ENCODE measurements at regions not wholly inside any gene's neighbourhood (a gene's known extent, or its start where the extent isn't known, plus 50 kb on each side); places are given as distances from the start of the nearest gene placed in this dataset.

DNA sequence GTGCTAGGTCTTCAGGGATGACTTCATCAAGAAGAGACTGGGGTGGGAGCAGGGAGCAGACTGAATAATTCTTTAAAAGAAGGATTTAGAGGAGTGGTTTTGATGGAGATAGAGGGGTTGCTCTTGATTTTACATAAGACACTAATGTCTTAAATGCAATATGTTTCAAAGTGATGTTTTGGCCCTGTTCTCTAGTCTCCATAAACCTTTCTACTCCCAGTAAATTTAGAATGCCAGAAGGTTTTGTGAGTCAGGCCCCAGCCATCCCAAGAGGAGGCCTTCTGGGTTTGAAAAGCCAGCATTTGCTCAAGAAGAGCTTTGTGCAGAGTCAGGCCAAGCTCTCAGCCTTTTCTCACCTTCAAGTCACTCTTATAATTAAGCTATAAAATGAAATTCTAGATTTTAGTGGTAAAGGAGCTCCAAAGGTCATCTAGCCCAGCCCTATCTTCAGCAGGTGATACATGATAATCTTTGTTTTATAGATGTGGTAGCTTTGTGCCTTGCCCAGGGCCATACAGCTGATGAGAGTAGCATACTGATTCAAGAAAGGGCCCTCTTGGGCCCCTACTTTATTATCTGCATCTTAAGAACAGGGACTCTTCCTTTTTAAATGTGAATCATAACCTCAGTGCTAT is 122.8 kb upstream of the MTNR1B start:
- no peak for ATAC-seq (ENCODE audit: insufficient read depth, low FRiP score)
- Histone ChIP-seq H3K4me3 (no peak overlapping the region), H3K27me3 (ENCODE audit: control insufficient read depth in 3 of 3, insufficient read depth in 3 of 3, low read length in 2 of 3) (no peaks in the 10 kb centered on the region), H3K36me3 (ENCODE audit: control insufficient read depth in 4 of 4, insufficient read depth in 4 of 4, low read length in 4 of 4) (peaks cover 0 to 26% (median 12%) of the 10 kb centered on the region in 4 donors), H3K9ac (ENCODE audit: insufficient read depth in 1 of 2, low read length in 2 of 2) (no peak overlapping the region), H3K9me3 (ENCODE audit: control insufficient read depth in 4 of 4, insufficient read depth in 3 of 4, low read length in 3 of 4) (peaks cover 0 to 2% (median 0%) of the 10 kb centered on the region in 4 donors), H3K27ac (ENCODE audit: low read depth in 1 of 2, low read length in 1 of 2) (no peak overlapping the region), H3K4me1 (ENCODE audit: control insufficient read depth in 5 of 5, insufficient read depth in 5 of 5, low read length in 5 of 5) (peaks cover 0 to 3% (median 0%) of the 10 kb centered on the region in 5 donors)
- no peak for DNase-seq
- TF ChIP-seq, protein P1, sequence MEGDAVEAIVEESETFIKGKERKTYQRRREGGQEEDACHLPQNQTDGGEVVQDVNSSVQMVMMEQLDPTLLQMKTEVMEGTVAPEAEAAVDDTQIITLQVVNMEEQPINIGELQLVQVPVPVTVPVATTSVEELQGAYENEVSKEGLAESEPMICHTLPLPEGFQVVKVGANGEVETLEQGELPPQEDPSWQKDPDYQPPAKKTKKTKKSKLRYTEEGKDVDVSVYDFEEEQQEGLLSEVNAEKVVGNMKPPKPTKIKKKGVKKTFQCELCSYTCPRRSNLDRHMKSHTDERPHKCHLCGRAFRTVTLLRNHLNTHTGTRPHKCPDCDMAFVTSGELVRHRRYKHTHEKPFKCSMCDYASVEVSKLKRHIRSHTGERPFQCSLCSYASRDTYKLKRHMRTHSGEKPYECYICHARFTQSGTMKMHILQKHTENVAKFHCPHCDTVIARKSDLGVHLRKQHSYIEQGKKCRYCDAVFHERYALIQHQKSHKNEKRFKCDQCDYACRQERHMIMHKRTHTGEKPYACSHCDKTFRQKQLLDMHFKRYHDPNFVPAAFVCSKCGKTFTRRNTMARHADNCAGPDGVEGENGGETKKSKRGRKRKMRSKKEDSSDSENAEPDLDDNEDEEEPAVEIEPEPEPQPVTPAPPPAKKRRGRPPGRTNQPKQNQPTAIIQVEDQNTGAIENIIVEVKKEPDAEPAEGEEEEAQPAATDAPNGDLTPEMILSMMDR (IDR thresholded peaks at IDR 0.05; ENCODE audit: control extremely low read depth, extremely low read depth) = no peak

DNA sequence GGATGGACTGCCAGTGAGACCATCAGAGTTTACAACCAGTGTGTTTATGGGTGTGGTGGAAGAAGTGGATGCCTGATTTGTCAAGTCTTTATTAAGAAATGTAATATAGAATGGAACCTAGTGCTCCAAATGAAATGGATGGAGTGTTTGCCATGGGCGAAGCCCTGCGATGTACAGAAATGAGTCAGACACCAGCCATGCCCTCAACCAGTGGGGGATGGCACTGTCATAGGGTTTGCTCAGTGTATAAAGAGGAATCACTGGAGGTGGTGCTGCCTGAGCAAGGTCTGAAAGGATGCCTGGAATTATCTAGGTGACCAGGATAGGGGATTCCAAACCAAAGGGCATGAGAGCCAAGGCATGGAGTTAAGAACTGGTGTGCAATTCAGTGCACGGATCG is 120.9 kb upstream of the MTNR1B start:
- ATAC-seq (ENCODE audit: insufficient read depth, low FRiP score) (no peak), DNase-seq (no peak)
- Histone ChIP-seq H3K4me3 (no peak overlapping the region), H3K9me3 (ENCODE audit: control insufficient read depth in 4 of 4, insufficient read depth in 3 of 4, low read length in 3 of 4) (peaks cover 0 to 2% (median 0%) of the 10 kb centered on the region in 4 donors), H3K9ac (ENCODE audit: insufficient read depth in 1 of 2, low read length in 2 of 2) (no peak overlapping the region), H3K27ac (ENCODE audit: low read depth in 1 of 2, low read length in 1 of 2) (no peak overlapping the region), H3K36me3 (ENCODE audit: control insufficient read depth in 4 of 4, insufficient read depth in 4 of 4, low read length in 4 of 4) (peaks cover 0 to 24% (median 7%) of the 10 kb centered on the region in 4 donors), H3K27me3 (ENCODE audit: control insufficient read depth in 3 of 3, insufficient read depth in 3 of 3, low read length in 2 of 3) (no peaks in the 10 kb centered on the region), H3K4me1 (ENCODE audit: control insufficient read depth in 5 of 5, insufficient read depth in 5 of 5, low read length in 5 of 5) (peaks cover 0 to 10% (median 0%) of the 10 kb centered on the region in 5 donors)
- TF ChIP-seq, protein P1 (IDR thresholded peaks at IDR 0.05; ENCODE audit: control extremely low read depth, extremely low read depth) = no peak
- WGBS, 2 donors = 94 to 97% methylated on average over 4 of the region's 4 CpGs

DNA sequence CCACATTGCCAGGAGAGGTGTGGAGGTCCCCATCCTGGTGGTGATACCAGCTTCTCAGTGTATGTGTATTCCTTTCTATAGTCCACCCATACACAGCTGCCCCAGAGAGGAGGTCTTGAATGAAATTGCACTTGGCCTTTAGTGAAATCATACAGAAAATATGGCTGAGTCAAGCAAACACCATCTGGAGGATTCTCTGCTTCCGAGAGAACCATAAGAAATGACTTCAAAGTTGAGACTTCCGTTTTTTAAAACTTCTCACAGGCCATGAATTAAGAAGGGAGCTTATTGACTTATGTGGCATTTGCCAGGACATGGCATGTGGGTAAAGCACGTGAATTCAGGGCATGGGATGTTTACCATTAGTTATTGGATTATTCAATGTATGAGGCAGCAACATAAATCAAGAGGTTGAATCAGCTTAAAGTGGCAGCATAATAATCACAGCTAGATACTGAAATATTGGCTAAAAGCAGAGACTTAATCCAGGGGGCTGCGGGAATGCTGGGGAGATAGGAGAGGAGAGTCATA is 119.1 kb upstream of the MTNR1B start:
- WGBS, 2 donors = 89 to 91% methylated on average over 4 of the region's 4 CpGs

More for the DNA sequence above, 119.1 kb upstream of the MTNR1B start:
- Histone ChIP-seq H3K4me1 (ENCODE audit: control insufficient read depth in 5 of 5, insufficient read depth in 5 of 5, low read length in 5 of 5) (peaks cover 0 to 15% (median 5%) of the 10 kb centered on the region in 5 donors), H3K9ac (ENCODE audit: insufficient read depth in 1 of 2, low read length in 2 of 2) (no peak overlapping the region), H3K27me3 (ENCODE audit: control insufficient read depth in 3 of 3, insufficient read depth in 3 of 3, low read length in 2 of 3) (no peaks in the 10 kb centered on the region), H3K36me3 (ENCODE audit: control insufficient read depth in 4 of 4, insufficient read depth in 4 of 4, low read length in 4 of 4) (peaks cover 0 to 9% (median 0%) of the 10 kb centered on the region in 4 donors), H3K27ac (ENCODE audit: low read depth in 1 of 2, low read length in 1 of 2) (no peak overlapping the region), H3K4me3 (no peak overlapping the region), H3K9me3 (ENCODE audit: control insufficient read depth in 4 of 4, insufficient read depth in 3 of 4, low read length in 3 of 4) (no peaks in the 10 kb centered on the region)
- DNase-seq (no peak), ATAC-seq (ENCODE audit: insufficient read depth, low FRiP score) (no peak)
- TF ChIP-seq, protein P1 (IDR thresholded peaks at IDR 0.05; ENCODE audit: control extremely low read depth, extremely low read depth) = no peak

Data from lung (tissue), 11 donors.